CD4-positive, alpha-beta T cell treated with Interleukin-21 for 1 hour (primary cell): ENCODE measurements at regions not wholly inside any gene's neighbourhood (a gene's known extent, or its start where the extent isn't known, plus 50 kb on each side); places are given as distances from the start of the nearest gene placed in this dataset.

Experiments used
- DNase-seq: peaks from one replicate; pipeline ENCODE4 v3.0.0-alpha.2; 2020

- DNase-seq, result no peak
Measured at GRCh38 chr6:100130630-100131029, 136.6 kb upstream of the MCHR2 start.

DNA sequence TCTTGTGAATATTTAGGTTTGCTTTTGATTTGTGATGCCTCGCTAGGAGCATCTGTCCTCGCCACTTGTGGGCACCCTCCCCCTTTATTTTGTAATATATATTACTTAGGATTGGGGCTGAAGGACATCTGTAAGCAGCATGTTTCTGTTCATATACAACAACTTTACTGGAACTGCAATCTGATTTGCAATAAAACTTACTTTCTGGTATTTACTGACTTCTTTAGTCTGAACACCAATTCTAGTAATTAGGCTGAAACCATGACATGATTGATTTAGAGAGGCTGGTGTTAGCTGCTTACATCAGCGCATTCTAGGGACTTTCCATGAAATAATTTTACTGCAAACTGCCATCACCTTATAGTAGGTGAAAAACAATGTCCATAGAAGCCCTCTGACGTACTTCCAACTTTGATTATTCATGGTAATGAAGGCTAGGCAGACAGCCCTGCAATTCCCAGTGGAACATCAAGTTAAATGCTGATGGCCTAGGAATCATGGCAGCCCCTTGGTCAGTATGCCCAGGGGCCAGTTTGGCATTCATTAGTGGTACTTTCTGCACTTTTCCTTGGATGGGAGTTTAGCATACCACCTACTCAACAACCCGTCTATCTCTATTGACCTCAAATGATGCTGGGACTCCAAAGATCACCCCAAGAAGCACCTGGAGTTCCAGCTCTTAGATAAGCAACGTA lies 132.9 kb upstream of the MCHR2 start:
- no peak for DNase-seq

DNA sequence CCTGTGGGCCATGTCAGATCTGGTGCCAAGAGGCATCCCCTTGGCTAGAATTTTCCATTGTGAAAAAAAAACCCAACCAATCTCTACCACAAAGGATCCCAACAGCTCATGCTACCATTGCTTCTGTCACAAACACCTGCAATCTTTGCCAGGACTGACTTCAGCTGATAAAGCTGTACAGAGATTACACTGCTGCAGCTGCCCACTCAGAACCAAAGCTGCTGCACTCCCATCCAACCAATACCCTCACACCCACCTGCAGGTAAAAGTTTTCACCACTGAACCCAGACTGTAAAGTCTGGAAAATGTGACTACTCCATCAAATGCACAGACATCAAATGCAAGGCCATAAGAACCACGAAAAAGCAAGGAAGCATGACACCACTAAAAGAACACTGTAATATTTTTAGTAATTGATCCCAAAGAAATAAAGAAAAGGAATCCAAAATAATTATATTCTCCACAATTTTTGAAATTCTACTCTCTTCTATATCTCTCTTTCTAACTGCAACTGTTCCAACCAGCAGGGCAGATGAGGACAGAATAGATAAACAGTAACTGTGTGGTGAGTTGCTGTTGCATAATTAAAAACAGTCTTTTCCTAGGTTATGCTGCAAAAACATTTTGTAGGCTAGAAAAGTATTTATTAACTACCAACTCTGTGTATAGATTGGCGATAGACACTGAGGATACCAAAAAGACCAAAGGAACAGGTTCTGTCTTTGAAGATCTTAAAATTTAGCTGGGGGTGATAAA lies 128.0 kb upstream of the MCHR2 start:
- no peak for DNase-seq

GRCh38 chr6:100119261-100119660 lies 125.2 kb upstream of the MCHR2 start:
- DNase-seq, result no peak

DNA sequence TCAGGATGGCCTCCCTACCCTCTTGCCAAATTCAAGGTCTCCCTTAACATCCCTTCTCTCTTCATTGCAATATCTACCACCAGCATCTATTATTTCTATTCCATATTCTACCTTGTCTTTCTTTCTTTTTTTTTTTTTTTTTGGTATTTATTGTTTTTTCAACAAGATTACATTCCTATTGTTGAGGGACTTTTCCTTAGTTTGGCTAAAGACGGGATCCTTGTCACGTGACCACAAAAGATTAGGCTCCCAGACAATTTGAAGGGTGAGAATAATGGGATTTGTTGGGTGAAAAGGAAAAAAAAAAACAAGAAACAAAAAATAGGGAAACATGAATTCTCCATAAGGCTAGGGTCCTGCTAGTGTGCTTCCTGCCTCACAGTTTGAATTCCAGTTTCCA lies 124.3 kb upstream of the MCHR2 start:
- no peak for DNase-seq

- DNase-seq, result no peak
Measured at GRCh38 chr6:100117680-100118079, 123.7 kb upstream of the MCHR2 start.

DNA sequence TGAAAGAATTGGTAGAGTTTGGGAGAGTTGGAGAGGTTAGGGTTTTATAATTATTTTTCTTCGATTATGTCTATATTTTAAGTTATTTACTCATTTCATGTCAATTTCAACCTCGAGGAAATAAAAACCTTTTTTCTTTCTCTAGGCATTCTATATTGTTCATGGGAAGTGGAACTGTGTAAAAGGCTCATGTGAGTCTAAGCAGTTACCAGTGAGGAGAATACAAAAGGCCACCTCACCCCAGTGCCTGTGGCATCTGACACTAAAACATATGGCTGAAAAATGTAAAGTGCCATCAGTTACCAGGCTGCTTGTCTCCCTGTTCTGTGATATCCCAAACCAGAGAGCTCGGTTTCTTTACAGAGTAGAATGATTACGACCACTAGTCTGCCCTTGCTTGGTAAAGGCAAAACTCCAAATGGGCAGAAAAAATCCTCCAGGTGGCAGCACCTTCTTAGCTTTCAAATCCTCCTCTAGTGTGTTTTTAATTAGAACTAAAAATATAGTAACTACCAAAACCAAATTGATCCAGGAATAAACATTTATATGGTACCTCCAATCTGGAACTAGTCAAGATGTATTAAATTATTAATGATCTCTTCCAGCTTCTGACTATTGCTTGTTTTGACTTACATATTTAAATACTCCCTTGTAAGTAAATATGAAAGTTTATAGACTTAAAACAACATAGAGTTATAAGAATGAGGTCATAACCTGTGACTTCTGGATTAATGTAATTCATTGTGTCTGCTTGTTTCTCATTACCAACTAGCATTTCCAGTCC lies 122.6 kb upstream of the MCHR2 start:
- peak; percentile 28 for DNase-seq

GRCh38 chr6:100115407-100116101 lies 121.5 kb upstream of the MCHR2 start:
- DNase-seq, result no peak

- DNase-seq, result no peak
Measured at GRCh38 chr6:100112855-100113508, 119.0 kb upstream of the MCHR2 start.

DNA sequence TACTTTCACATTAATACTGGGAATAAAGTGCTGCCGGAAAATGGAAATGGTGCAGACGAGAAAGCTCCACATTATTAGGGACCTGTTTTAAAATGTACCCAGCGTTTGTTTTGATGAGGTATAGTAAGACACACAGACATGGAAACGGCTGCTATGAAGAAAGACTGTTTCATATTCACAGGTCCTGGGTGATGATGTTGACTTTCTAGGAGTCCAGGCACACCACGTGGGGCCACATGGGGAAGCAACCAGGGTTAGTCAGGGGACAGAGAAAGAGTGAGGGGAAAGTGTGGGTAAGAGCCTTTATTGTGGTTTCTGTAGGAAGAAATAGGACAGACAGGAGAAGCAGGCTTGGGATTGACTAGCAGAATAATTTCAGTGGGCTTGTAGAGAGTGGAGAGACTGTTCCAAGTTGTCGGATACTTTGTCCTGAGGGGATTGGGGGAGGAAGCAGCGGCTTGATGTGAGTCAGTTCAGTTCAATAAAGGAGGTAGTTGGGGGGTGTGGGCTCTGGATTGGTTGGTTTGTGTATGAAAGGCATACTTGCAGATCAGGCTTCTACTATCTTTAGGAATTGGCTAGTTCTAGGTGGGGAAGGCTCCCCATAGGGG lies 112.0 kb upstream of the MCHR2 start:
- DNase-seq, result no peak

DNA sequence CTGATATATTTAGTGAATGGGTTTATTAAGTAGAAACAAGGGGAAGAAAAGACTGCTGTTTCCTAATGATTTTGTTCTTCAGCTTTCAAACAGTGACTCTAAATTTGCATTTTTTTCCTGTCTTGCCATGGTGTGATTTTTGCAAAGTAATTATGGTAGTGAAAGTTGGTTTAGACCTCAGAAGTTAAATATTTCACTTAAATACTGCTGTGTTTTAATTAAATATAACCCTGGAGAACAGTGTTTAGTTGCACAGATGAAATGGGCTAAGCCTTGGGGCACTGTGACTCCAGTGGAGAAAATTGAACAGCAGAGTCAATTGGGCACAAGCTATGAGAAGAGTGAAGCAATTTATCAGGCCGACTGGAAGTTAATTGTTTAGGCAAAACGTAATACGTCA lies 111.1 kb upstream of the MCHR2 start:
- DNase-seq, result no peak

DNA sequence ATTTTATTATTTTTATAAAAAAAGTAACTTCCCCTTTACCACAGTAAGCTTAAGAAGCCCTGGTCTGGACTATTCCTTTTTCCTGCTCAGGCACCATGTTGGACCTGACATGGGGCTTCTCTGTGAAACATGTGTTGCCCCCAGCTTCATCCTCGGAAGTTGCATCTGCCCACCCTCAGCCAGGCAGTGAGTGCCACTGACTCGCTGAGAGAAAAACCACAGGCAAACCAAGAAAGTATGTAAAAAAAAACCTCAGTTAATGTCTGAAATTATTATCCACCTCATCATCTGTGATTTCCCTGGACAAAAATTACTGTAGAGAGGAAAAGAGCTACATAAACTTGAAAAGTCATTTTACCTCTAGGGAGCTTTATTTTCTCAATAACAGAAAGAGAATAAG lies 109.9 kb upstream of the MCHR2 start:
- no peak for DNase-seq

DNA sequence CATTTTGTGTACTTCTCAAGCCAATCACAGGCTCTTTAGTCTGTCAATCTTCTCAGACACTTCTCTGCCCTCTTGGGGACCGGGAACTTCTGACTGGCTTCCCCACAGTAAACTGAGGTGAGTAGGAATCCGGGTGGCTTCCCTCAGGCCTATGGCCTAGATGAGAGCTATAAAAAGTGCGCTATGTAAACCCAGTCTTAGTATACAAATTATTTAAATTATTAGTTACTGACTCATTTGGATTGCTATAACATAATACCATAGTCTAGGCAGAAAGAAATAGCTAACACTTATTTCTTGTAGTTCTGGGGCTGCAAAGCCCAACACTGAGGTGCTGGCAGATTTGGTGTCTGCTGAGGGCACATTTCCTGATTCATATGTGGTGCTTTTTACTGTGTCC lies 109.2 kb upstream of the MCHR2 start:
- no peak for DNase-seq

DNA sequence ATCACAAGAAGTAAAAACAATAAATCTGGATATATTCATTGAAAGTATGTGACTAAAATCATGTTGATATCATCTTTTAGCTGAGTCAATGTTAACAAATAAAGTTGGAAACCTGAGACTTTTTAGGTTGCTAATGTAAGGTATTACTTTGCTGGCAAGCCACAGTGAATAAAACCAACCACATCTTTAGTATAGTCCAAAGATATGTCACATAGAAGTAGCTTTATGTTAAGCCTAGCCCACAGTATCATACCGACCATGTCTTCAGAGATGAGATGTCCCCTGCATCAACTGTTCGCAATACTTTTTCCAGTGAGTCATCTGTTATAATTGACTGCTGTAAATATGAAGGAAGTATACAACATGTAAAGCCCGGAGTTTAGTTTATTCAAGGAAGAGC lies 107.6 kb upstream of the MCHR2 start:
- no peak for DNase-seq

DNA sequence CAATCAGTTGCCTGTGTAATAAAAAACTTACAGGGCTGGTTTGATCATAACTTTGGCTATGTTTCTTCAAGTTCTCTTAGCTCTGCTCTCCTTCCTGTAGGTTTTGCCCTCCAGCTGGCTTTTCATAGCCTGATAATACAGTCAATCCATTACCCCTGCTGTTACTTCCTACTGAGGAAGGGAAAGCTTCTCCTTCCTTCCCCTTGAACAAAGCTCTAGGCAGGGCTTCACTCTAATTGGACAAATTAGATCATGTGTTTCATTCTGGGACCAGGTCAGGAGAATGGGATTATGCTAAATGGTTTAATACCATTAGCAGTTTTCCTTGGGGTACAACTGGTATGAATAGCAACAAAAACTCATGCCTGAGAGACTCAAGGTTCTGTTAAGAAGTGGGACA lies 106.8 kb upstream of the MCHR2 start:
- no peak for DNase-seq

DNA sequence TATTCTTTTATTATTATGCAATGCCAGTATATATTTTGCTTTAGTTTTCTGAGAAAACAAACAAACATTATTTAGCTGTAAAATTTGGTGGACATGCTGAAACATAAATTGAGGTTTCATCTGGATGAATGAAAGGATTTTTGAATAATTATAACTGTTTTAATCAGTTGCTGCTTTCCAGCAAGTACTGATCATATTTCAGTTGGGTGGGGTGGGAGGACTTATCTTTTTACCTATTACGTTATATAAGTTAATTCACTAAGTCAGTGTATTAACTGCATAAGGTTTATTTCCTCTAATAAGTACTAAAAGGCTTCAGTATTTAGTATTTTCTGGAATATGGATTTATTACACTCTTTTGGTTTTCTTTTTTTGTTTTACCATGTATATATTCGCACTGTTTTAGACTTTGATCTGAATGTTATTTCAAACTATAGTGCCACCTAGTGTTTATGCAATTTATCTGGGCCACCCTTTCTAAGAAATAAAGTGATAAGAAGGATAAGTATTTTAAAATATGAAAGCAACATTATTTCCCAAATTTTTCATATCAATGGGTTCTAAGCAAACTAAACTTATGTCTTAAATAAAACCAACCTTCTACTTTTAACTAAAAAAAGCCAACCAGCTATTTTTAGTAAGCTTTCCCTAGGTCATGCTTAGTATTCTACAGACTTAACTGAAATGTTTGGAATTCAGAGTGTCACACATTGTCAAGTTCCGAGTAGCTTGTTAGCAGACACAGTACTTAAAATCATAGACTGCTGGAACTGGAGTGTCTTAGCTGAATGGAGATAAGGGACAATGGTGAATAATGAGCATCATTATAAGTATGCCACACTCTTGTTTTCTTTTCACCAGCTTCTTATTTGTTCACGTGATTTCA lies 105.4 kb upstream of the MCHR2 start:
- peak; percentile 12 for DNase-seq

DNA sequence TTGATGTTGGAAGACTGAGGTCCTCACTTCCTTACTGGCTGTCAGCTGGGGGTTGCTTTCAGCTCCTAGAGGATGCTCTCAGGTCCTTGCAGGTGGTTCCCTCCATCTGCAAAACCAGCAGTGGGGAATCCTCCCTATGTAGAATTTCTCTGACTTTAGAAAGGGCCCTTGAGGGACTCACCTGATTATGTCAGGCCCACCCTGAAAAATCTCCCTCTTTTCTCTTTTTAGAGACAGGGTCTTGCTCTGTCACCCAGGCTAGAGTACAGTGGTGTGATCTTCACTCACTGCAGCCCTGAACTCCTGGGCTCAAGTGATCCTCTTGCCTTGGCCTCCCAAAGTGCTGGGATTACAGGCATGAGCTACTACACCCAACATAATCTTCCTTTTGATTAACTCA lies 102.9 kb upstream of the MCHR2 start:
- DNase-seq, result no peak

DNA sequence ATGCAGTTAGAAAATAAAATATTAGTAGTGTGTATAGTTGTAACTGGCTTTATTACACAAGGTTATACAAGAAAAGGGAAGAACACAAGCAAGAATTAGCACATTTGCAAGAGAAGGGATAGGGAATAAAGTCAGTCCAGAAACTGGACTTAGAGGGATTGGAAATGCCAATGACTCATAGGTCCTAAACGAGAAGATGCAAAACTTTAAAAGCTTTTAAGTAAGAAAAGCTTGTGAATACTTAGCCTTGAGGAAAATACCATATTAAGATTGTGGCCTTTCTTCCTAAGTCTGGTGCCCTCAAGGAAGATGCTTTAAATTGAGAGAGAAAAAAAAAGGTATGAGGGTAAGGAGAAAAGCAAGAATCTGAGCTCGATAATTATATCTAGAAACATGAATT lies 102.3 kb upstream of the MCHR2 start:
- no peak for DNase-seq

- DNase-seq, result no peak
Measured at GRCh38 chr6:100093405-100093804, 99.4 kb upstream of the MCHR2 start.

DNA sequence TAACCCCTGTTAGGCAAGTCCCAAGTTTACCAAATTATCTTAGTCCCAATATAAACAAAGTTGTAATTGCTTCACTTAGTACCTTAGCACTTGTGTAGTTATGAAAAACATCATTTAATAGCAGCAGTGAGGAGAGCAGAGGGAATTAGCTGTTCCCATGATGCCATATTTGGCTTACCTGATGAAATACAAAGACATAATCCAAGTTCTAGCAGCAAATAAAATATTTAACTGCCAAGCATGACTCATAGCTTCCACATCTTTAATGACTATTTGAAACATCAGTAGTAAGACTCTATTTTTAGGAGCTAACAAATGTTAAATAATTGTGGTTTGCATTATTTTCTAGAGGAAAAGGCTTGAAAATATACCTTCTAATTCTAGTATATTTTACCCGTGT lies 94.0 kb upstream of the MCHR2 start:
- DNase-seq, result no peak

- DNase-seq, result no peak
Measured at GRCh38 chr6:100084991-100085364, 91.0 kb upstream of the MCHR2 start.
